COLO668 (cell line): ENCODE measurements at regions not wholly inside any gene's neighbourhood (a gene's known extent, or its start where the extent isn't known, plus 50 kb on each side); places are given as distances from the start of the nearest gene placed in this dataset.
"Not testable (repeated sequence)": the region's sequence is repeated elsewhere in the genome, so short reads cannot be mapped to it uniquely, and the experiment has no call there.

Experiments
- DNase-seq: peaks from one replicate; lab custom pipeline; 2025; ENCODE audit not compliant: unreplicated experiment; lab: John Stamatoyannopoulos, UW

DNA sequence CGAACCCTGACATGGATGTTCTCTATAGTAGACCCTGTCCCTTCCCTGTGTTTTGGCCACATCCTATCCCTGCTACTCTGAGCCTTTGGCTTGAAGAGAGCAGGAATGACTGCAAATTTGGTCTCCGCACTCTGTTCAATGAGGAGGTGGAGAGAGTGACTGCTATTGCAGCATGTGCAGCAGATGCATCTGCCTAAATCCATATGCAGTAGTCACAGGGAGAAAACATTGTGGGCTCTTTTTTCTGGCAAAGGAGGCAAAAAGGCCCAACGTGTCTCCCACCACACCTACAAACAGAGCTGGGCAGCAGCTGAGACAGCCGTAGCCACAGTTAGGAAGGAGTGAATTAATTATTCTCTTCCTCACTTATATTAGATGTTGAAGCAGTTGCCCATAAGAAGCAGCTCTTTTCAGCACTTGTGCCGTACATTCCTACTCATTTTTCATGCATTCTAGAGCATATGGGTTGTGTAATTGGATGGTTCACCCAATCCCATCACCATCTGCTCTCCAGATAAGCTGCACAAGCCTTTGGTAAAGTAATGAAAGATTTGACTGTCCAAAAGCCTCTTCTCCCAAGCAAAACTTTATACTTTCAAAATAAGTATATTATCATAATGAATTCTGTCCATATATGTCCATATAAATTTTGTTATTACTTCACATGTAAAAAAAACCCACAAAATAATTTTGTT, 147.9 kb upstream of the FAM47A start:
- no peak for DNase-seq

DNA sequence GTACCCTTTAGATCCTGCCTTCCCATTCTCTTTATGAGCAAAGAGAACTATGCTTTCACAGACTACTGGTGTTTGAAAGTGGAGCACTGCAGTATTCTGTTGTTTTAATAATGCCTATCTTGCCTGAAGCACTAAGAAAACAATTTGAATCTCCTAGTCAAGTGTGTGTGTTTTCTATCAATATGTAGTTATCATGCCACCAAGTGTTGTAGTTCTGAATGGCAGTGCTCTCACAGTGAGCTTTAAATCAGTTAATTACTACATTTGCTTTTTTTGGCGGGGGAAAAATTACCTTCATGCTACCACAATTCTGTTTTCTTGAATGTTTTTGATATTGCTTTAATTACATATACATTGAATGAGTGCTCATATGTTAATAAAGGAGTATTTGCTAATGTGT, 143.6 kb upstream of the FAM47A start:
- no peak for DNase-seq

GRCh38 chrX:34270434-34270833, 138.3 kb upstream of the FAM47A start:
- DNase-seq, result no peak

DNA sequence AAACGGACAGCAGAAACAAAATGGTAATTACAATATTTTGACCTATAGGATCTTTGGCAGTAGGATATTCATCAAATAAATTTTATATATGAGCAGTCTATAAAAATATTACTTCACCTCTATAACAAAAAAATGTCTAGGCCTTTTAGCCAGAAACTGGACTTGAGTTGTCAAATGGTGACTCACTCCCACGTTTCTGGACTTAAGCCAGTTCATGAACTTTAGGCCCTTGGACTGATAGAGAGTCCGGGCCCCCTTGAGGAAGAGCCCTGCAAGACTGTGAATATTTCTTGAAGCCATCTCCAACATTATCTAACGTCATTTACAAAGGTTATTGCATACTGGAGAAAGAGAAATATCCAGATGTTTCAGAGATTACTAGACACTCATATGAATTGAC, 106.8 kb upstream of the FAM47A start:
- DNase-seq, result no peak

DNA sequence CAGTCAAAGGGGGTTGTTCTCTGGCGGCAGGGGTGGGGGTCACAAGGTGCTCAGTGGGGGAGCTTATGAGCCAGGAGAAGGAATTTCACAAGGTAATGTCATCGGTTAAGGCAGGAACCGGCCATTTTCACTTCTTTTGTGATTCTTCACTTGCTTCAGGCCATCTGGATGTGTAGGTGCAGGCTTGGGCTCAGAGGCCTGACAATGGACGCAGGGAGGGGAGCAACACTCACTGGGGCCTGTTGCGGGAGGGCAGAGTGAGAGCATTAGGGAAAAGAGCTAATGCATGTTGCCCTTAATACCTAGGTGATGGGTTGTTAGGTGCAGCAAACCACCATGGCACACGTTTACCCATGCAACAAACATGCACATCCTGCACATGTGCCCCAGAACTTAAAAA, 98.0 kb upstream of the FAM47A start:
- not testable (repeated sequence) for DNase-seq

GRCh38 chrX:34227804-34228203, 95.7 kb upstream of the FAM47A start:
- no peak for DNase-seq

DNA sequence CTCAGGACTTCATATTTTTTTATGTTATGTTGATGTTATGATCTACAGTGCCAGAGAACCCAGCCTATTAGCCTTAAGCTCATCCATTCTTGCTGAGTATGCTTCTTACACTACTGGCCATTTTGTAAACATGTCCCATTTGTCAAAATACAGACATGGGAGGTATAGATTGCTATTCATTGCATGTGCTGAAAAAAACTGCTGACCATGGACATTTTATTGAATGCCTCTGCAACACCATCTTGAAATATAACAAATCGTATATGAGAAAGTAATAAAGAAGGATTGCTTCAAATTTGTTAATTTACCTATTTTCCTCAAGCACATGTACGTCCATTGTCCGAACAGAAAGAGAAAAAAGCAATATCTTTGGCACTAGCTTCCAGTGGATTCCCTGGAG, 91.5 kb upstream of the FAM47A start:
- no peak for DNase-seq

DNA sequence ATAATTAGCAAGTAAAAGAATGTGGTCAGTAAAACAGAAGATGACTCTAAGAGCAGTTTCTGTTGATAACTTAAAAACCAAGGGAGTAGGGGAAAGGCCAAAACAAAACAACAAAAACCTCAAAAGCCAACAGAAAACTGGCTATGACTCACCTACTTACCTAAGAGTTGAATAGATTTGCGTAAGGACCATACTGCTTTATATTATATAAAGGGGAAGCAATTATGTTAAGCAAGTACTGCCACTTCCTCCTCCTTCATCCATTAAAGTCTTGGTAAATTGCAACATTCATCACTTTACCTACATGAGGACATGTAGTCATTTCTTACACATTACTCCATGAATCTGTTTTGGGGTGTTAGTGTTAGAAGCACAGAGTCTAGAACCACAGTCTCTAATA, 85.9 kb upstream of the FAM47A start:
- DNase-seq, result no peak

- DNase-seq, result no peak
Observed at GRCh38 chrX:34197946-34198345, 65.8 kb upstream of the FAM47A start.
